Choroid plexus epithelial cell (primary cell): ENCODE measurements at regions not wholly inside any gene's neighbourhood (a gene's known extent, or its start where the extent isn't known, plus 50 kb on each side); places are given as distances from the start of the nearest gene placed in this dataset.
A peak's percentile ranks its signal among the peaks of the same experiment; 100 is the strongest.

Experiments used
- DNase-seq: peaks from one replicate; pipeline ENCODE4 v3.0.0-alpha.2; 2010; ENCODE audit warnings: low read depth
- H3K4me3 ChIP-seq: 2 replicates; pipeline ENCODE4 v1.5.1; 2011; ENCODE audit warnings: low read depth, mild to moderate bottlenecking, control low read depth, low read length, moderate library complexity
- TF ChIP-seq, protein P1 (sequence below): conservative IDR thresholded peaks from 2 replicates; pipeline ENCODE4 v1.5.1; 2011; ENCODE audit warnings: low read depth, mild to moderate bottlenecking, control low read depth, inconsistent platforms, low read length, moderate library complexity

DNA sequence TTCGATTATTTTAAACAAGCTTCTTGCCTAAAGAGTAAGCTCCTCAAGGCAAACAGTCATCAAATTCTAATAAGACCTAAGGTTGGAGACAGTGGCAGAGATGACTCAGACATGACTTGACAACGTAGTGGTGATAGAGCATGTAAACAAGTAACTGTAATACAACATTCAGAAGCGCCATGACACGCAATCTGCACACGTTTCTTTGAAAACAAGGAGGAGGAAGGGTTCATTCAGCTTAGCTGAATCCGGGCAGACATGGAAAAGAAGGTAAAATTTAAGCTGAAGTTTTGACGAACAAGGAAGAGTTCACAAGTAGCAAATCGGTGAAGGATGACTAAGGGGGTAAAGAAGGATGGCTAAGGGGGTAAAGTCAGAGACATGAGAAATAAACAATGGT lies 152.4 kb upstream of the ZC3H12C start:
- TF ChIP-seq, protein P1, sequence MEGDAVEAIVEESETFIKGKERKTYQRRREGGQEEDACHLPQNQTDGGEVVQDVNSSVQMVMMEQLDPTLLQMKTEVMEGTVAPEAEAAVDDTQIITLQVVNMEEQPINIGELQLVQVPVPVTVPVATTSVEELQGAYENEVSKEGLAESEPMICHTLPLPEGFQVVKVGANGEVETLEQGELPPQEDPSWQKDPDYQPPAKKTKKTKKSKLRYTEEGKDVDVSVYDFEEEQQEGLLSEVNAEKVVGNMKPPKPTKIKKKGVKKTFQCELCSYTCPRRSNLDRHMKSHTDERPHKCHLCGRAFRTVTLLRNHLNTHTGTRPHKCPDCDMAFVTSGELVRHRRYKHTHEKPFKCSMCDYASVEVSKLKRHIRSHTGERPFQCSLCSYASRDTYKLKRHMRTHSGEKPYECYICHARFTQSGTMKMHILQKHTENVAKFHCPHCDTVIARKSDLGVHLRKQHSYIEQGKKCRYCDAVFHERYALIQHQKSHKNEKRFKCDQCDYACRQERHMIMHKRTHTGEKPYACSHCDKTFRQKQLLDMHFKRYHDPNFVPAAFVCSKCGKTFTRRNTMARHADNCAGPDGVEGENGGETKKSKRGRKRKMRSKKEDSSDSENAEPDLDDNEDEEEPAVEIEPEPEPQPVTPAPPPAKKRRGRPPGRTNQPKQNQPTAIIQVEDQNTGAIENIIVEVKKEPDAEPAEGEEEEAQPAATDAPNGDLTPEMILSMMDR, result no peak
- peak; percentile 90 for DNase-seq
- no peak overlapping the region for H3K4me3 ChIP-seq

DNA sequence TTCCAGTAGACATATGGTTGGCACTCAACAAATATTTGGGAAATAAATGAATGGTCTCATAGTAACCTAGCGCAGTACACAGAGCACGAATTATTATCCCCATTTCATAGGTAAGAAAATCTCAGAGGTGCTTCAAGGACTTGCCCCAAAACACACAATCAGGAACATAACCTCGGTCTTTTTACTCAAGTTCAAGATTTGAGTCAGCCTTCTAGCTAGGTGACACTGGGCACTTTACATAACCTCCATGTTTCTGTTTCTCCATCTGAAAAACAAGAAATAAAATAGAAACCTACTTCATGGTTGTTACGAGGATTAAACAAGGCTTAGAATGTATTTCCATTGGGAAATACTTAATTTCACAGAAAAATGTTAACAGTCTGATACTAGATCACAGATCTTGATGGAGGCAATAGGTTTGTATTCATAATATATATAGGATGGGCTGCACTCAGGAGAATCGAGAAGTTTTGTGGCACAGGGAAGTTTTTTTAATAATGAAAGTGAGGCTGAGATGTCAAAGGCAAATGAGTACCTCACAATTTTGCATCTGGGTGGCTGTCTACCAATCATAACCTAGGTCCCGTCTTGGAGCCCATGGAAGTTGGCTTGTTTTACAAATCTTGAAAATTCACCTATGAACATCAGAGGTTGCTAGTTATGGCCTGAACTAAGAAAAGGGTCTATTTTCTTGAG lies 147.4 kb upstream of the ZC3H12C start:
- TF ChIP-seq, protein P1, result no peak
- H3K4me3 ChIP-seq, result no peak overlapping the region
- DNase-seq, result no peak

DNA sequence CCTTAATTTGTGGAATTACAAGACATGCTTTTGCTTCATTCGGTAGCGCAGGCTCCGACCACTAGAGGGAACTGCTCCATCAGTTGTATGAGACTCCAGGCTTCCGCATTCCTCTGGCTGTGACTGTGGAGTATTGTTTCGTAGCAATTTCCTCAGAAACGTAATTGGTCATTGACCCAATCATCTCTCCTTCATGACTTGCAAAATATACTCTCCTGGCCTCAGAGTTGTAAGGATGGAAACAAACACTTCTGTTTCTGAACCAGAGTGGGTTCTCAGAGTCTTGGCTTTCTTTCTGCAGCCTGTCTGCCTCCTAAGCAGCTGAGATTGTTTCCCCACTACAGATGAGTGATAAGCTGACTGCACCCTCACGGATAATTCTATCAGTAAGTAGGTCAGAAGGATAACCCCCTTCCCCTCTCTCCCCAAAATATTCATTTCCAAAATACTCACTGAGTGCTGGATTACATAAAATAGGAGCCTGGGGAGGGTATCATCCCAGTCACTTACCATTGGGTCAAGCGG lies 146.8 kb upstream of the ZC3H12C start:
- H3K4me3 ChIP-seq, result peak overlapping the region; percentile 45
- TF ChIP-seq, protein P1, result peak; percentile 99
- DNase-seq, result peak; percentile 99

DNA sequence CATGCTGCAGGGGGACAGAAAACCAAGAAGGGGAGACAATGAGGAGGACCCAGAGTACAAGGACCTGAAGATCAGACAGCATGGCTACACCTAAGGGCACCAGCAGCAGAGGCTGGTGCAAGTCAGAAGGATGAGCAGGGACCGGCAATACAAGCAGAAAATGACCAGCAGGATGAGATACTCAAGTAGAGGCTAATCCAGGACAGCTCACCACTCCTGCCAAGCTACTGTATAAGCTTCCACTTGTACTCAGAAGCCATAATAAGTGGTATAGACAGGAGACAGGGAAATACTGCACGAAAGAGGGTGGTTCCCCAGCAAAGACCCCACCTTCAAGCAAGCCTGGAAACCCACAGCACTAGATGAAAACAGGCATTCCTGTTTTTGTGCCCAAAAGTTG lies 138.7 kb upstream of the ZC3H12C start:
- no peak for DNase-seq
- no peak overlapping the region for H3K4me3 ChIP-seq
- TF ChIP-seq, protein P1, result no peak

DNA sequence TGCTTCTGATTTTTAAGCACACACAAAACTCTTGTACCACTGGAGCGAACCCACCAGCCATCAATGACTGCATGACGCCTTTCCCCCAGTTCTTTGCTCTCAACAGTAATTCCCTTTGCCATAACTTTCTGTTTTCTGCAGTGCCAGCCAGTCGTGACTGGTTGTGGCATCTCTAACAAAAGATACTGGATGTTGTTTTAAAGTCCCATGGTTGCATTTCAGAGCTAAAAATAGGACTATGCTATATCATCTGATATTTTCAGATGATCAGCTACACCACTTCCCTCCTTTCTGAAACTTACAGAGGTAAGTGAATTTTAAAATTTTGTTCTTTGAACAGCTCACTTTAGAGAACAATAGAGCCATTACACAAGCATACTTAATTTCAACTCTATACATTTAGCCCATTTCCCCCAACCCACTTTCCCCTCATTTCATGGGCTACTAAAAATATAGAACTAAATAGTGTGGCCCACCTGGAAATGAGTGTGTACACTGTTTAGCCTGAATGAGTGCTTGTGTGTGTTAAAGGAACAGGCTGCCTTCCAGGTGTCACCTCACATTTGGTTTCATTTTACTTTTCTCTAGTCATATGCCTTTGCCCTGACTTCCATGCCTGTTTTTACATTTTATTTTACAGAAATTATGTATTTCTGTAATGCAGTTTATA lies 136.9 kb upstream of the ZC3H12C start:
- TF ChIP-seq, protein P1, result no peak
- DNase-seq, result no peak
- no peak overlapping the region for H3K4me3 ChIP-seq

DNA sequence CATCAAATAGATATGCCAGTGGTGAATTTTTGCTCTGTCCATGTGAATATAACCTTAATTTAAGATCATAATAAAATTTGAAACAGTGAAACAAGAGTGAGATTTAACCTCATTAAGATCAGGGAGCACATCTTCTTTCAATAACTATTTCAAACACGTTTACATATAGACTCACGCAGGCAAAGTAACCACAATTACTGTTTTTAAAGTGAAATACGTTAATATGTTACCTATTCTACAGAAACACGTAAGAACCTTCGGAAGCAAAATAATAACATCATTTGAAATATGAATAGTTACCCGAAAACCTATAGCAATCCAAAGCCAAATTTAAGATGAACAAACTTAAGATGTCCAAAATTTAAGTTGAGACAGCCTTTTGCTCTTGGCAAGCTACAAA lies 136.2 kb upstream of the ZC3H12C start:
- no peak for DNase-seq
- H3K4me3 ChIP-seq, result no peak overlapping the region
- TF ChIP-seq, protein P1, result no peak

DNA sequence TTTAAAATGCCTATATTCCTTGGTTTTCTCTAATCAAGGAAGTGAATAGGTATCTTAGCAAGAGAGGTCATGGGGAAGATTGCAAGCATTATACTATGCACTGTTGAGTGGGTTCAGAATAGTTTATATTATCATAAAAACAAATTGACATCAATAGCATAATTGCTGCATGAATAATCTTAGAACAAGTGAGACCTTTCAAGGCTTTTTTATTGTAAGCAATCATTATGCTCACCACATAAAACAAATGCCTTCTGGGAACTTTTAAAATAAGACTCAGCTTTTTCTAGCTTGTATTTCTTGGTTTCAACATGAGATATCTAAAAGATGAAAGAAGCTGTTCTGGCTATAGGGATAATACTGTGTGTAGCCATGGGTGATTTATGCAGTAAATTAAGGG lies 135.6 kb upstream of the ZC3H12C start:
- no peak for DNase-seq
- H3K4me3 ChIP-seq, result no peak overlapping the region
- TF ChIP-seq, protein P1, result no peak
